Breast epithelium (tissue), 4 donors: ENCODE measurements at regions not wholly inside any gene's neighbourhood (a gene's known extent, or its start where the extent isn't known, plus 50 kb on each side); places are given as distances from the start of the nearest gene placed in this dataset.
A peak's percentile ranks its signal among the peaks of the same experiment; 100 is the strongest.

Source experiments
- DNase-seq, 2 donors: peaks; one replicate each; pipeline ENCODE4 v3.0.0-alpha.2; 2019; ENCODE audit warnings: low spot score in 2 of 2
- H3K27ac ChIP-seq, 2 donors: fragments of 200-600 bp; sonication (generic) in 1 of 2; one replicate each; pipeline ENCODE4 v1.5.1; 2016 to 2019; ENCODE audit warnings: mild to moderate bottlenecking in 1 of 2
- H3K27me3 ChIP-seq, 2 donors: fragments of 200-600 bp; sonication (generic) in 1 of 2; one replicate each; pipeline versions ENCODE4 v1.5.1 to v1.6.0; 2017 to 2019; ENCODE audit warnings: control low read depth in 1 of 2, mild to moderate bottlenecking in 1 of 2
- H3K36me3 ChIP-seq: fragments of 200-600 bp; one replicate; pipeline ENCODE4 v1.5.1; 2019
- H3K4me1 ChIP-seq, 2 donors: fragments of 200-600 bp; sonication (generic); one replicate each; pipeline ENCODE4 v1.5.1; 2016 to 2019; ENCODE audit warnings: control low read depth in 1 of 2
- H3K4me3 ChIP-seq, 3 donors: fragments of 200-600 bp; sonication (generic); 1 replicate in 2 of 3; 2 replicates in 1 of 3; pipeline ENCODE4 v1.5.1; 2016 to 2019; ENCODE audit warnings: mild to moderate bottlenecking in 3 of 3, moderate library complexity in 2 of 3
- H3K9me3 ChIP-seq, 2 donors: fragments of 200-600 bp; sonication (generic) in 1 of 2; one replicate each; pipeline ENCODE4 v1.5.1; 2016 to 2019; ENCODE audit warnings: control low read depth in 1 of 2
- CTCF ChIP-seq, 3 donors: fragments of 450-650 bp; IDR thresholded peaks; one replicate each; pipeline ENCODE4 v1.5.1; 2016 to 2017; ENCODE audit warnings: antibody characterized with exemption in 3 of 3, mild to moderate bottlenecking in 3 of 3, moderate library complexity in 3 of 3
- POLR2A ChIP-seq: fragments of 450-650 bp; IDR thresholded peaks from one replicate; pipeline ENCODE4 v1.6.1; 2016; ENCODE audit warnings: antibody characterized with exemption, mild to moderate bottlenecking, moderate library complexity
- POLR2AphosphoS5 ChIP-seq, 3 donors: sonication (generic); formaldehyde crosslinking; IDR thresholded peaks; one replicate each; pipeline ENCODE4 v1.6.1; 2017; ENCODE audit warnings: antibody characterized with exemption in 3 of 3
- intact Hi-C: fragments of 100-400 bp; cut with DNase I; formaldehyde crosslinking; loops from one replicate; pipeline ENCODE4 v1.15.1; 2023; ENCODE audit warnings: low total_unique reads

- Histone ChIP-seq H3K36me3 (no peaks in the 10 kb centered on the region), H3K4me1 (no peaks in the 10 kb centered on the region), H3K9me3 (no peaks in the 10 kb centered on the region), H3K4me3 (no peak overlapping the region), H3K27me3 (no peaks in the 10 kb centered on the region), H3K27ac (peak overlapping the region; percentile 17 to 78)
- DNase-seq, result no peak
- intact Hi-C loops, result no loop called here
- peak in 1 of 3 donors; percentile 26 for TF ChIP-seq POLR2AphosphoS5 (IDR thresholded peaks at IDR 0.05)
- no peak for TF ChIP-seq POLR2A
These were observed 53.0 kb upstream of the AIG1 start for GRCh38 chr6:143007646-143008045.

- no peak for DNase-seq
- Histone ChIP-seq H3K36me3 (no peaks in the 10 kb centered on the region), H3K9me3 (no peaks in the 10 kb centered on the region), H3K27ac (no peak overlapping the region), H3K4me1 (no peaks in the 10 kb centered on the region), H3K27me3 (no peaks in the 10 kb centered on the region), H3K4me3 (no peak overlapping the region)
- intact Hi-C loops, result no loop called here
- TF ChIP-seq POLR2A (no peak), POLR2AphosphoS5 (IDR thresholded peaks at IDR 0.05) (no peak), CTCF (IDR thresholded peaks at IDR 0.05) (no peak)
These were observed 50.8 kb upstream of the AIG1 start for GRCh38 chr6:143009851-143010250.
